ENCODE measurements at regions not wholly inside any gene's neighbourhood (a gene's known extent, or its start where the extent isn't known, plus 50 kb on each side); places are given as distances from the start of the nearest gene placed in this dataset.

GRCh38 chr1:18021242-18021641 is 86.4 kb upstream of the IGSF21 start:
- TF ChIP-seq ZFX (IDR thresholded peaks at IDR 0.05), result no peak
- no peak for TF ChIP-seq CTCF (conservative IDR thresholded peaks at IDR 0.05)
- no peak overlapping the region for H3K27ac ChIP-seq

GRCh38 chr1:18032172-18032859 is 75.3 kb upstream of the IGSF21 start:
- TF ChIP-seq CTCF (conservative IDR thresholded peaks at IDR 0.05) (no peak), ZFX (IDR thresholded peaks at IDR 0.05) (no peak)
- no peak overlapping the region for H3K27ac ChIP-seq

DNA sequence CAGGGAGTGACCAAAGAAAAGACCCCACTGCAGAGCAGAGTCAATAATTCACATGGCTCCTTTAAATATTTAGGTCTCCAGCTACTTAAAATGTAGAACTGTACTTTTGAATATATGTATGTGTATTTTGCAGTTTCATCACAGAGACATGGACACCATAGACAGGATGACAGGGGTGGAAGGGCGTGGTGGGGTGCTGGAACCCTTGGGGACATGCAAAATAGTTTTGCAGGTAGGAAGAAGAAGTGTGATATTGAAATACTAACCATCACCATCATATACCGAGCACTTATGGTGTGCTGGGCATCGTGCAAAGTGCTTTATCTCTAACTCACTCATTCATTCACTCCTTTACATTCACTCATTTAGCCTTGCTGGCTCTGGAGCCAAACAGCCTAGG is 72.5 kb upstream of the IGSF21 start:
- TF ChIP-seq ZFX (IDR thresholded peaks at IDR 0.05) (no peak), CTCF (conservative IDR thresholded peaks at IDR 0.05) (no peak)
- no peak overlapping the region for H3K27ac ChIP-seq

GRCh38 chr1:18037651-18038050 is 69.9 kb upstream of the IGSF21 start:
- H3K27ac ChIP-seq, result no peak overlapping the region
- TF ChIP-seq ZFX (IDR thresholded peaks at IDR 0.05) (no peak), CTCF (conservative IDR thresholded peaks at IDR 0.05) (no peak)

- H3K27ac ChIP-seq, result no peak overlapping the region
- TF ChIP-seq CTCF (conservative IDR thresholded peaks at IDR 0.05) (no peak), ZFX (IDR thresholded peaks at IDR 0.05) (no peak)
Observed at GRCh38 chr1:18038051-18038450, 69.5 kb upstream of the IGSF21 start.

DNA sequence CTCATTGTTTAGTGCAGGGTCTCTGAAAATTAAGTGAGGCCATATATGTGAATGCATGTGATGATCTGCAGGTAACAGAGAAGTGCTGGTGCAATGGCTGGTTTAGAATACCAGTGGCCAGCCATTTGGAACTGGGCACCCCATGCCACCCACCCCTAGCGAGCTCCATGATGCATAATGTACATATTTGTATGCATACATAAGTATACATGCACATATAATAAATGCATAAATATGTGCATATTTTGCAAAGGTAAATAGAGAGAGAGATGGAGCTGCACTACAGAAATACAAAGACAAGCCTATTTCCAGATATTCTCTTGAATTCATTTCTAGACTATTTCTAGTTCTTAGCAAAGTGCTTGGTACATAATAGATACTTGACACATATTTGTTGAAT is 68.5 kb upstream of the IGSF21 start:
- TF ChIP-seq CTCF (conservative IDR thresholded peaks at IDR 0.05) (no peak), ZFX (IDR thresholded peaks at IDR 0.05) (no peak)
- no peak overlapping the region for H3K27ac ChIP-seq

DNA sequence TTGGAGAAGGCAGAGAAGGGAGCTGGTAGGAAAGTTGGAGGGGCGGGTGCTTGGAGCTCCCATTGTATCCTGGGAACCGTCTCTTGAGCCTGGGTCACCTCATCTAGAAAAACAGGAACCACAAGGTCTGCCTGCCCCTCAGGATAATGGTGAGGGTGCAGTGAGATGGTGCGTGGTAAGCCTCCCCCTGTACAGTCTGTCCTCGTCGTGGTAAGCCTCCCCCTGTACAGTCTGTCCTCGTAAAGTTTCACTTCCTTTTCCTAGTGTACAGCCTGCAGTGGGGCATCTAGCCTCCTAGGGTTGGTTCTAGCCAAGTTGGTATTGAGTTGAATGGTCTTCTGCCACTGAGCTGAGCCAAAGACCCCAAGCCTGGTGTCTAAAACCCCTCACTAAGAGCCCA is 66.5 kb upstream of the IGSF21 start:
- peak overlapping the region; percentile 46 for H3K27ac ChIP-seq
- TF ChIP-seq ZFX (IDR thresholded peaks at IDR 0.05) (no peak), CTCF (conservative IDR thresholded peaks at IDR 0.05) (no peak)
